ENCODE measurements at regions not wholly inside any gene's neighbourhood (a gene's known extent, or its start where the extent isn't known, plus 50 kb on each side); places are given as distances from the start of the nearest gene placed in this dataset.

- TF ChIP-seq, protein P1, sequence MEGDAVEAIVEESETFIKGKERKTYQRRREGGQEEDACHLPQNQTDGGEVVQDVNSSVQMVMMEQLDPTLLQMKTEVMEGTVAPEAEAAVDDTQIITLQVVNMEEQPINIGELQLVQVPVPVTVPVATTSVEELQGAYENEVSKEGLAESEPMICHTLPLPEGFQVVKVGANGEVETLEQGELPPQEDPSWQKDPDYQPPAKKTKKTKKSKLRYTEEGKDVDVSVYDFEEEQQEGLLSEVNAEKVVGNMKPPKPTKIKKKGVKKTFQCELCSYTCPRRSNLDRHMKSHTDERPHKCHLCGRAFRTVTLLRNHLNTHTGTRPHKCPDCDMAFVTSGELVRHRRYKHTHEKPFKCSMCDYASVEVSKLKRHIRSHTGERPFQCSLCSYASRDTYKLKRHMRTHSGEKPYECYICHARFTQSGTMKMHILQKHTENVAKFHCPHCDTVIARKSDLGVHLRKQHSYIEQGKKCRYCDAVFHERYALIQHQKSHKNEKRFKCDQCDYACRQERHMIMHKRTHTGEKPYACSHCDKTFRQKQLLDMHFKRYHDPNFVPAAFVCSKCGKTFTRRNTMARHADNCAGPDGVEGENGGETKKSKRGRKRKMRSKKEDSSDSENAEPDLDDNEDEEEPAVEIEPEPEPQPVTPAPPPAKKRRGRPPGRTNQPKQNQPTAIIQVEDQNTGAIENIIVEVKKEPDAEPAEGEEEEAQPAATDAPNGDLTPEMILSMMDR (IDR thresholded peaks at IDR 0.05): no peak
- TF ChIP-seq POLR2AphosphoS5 (IDR thresholded peaks at IDR 0.05): no peak
Observed at GRCh38 chr10:52621635-52622079, 150.9 kb downstream of the MBL2 start.

All from transverse colon (tissue), 4 donors.